ENCODE measurements at regions not wholly inside any gene's neighbourhood (a gene's known extent, or its start where the extent isn't known, plus 50 kb on each side); places are given as distances from the start of the nearest gene placed in this dataset.
A peak's percentile ranks its signal among the peaks of the same experiment; 100 is the strongest.

GRCh38 chr11:10920875-10921274 is 63.0 kb upstream of the ZBED5 start:
- Histone ChIP-seq H3K4me1 (no peaks in the 10 kb centered on the region), H3K4me3 (no peak overlapping the region), H3K27me3 (no peaks in the 10 kb centered on the region), H3K9me3 (no peaks in the 10 kb centered on the region), H3K27ac (no peak overlapping the region), H3K36me3 (no peaks in the 10 kb centered on the region)
- DNase-seq (ENCODE audit: extremely low spot score in 2 of 2), result no peak
- TF ChIP-seq POLR2A (IDR thresholded peaks at IDR 0.05) (no peak), CTCF (IDR thresholded peaks at IDR 0.05) (no peak), POLR2AphosphoS5 (IDR thresholded peaks at IDR 0.05; ENCODE audit: insufficient read depth in 1 of 2, low read depth in 1 of 2) (no peak)
- intact Hi-C loops (cut with DNase I), result no loop called here

GRCh38 chr11:10920205-10920604 is 62.4 kb upstream of the ZBED5 start:
- H3K4me1 ChIP-seq, result no peaks in the 10 kb centered on the region
- no peak overlapping the region for H3K27ac ChIP-seq
- no peaks in the 10 kb centered on the region for H3K9me3 ChIP-seq
- H3K27me3 ChIP-seq, result no peaks in the 10 kb centered on the region
- TF ChIP-seq POLR2A (IDR thresholded peaks at IDR 0.05) (no peak), CTCF (IDR thresholded peaks at IDR 0.05) (no peak), POLR2AphosphoS5 (IDR thresholded peaks at IDR 0.05; ENCODE audit: insufficient read depth in 1 of 2, low read depth in 1 of 2) (no peak)
- no peak for DNase-seq (ENCODE audit: extremely low spot score in 2 of 2)
- intact Hi-C loops (cut with DNase I), result no loop called here
- H3K36me3 ChIP-seq, result no peaks in the 10 kb centered on the region
- no peak overlapping the region for H3K4me3 ChIP-seq

- TF ChIP-seq POLR2AphosphoS5 (IDR thresholded peaks at IDR 0.05; ENCODE audit: insufficient read depth in 1 of 2, low read depth in 1 of 2), result no peak
- no peak for TF ChIP-seq CTCF (IDR thresholded peaks at IDR 0.05)
- no peak for TF ChIP-seq POLR2A (IDR thresholded peaks at IDR 0.05)
- H3K27ac ChIP-seq, result no peak overlapping the region
- no peak overlapping the region for H3K4me3 ChIP-seq
- intact Hi-C loops (cut with DNase I), result no loop called here
- no peaks in the 10 kb centered on the region for H3K9me3 ChIP-seq
- no peaks in the 10 kb centered on the region for H3K36me3 ChIP-seq
- DNase-seq (ENCODE audit: extremely low spot score in 2 of 2), result peak in 1 of 2 donors; percentile 6
- H3K4me1 ChIP-seq, result no peaks in the 10 kb centered on the region
- no peaks in the 10 kb centered on the region for H3K27me3 ChIP-seq
Observed at GRCh38 chr11:10918698-10919097, 60.8 kb upstream of the ZBED5 start.

- Histone ChIP-seq H3K36me3 (no peaks in the 10 kb centered on the region), H3K9me3 (no peaks in the 10 kb centered on the region), H3K4me1 (no peaks in the 10 kb centered on the region), H3K4me3 (no peak overlapping the region), H3K27me3 (no peaks in the 10 kb centered on the region), H3K27ac (no peak overlapping the region)
- intact Hi-C loops (cut with DNase I), result no loop called here
- no peak for DNase-seq (ENCODE audit: extremely low spot score in 2 of 2)
- TF ChIP-seq POLR2A (IDR thresholded peaks at IDR 0.05) (no peak), POLR2AphosphoS5 (IDR thresholded peaks at IDR 0.05; ENCODE audit: insufficient read depth in 1 of 2, low read depth in 1 of 2) (no peak), CTCF (IDR thresholded peaks at IDR 0.05) (no peak)
Observed at GRCh38 chr11:10918275-10918674, 60.4 kb upstream of the ZBED5 start.

GRCh38 chr11:10917802-10918201 is 59.9 kb upstream of the ZBED5 start:
- no peak for DNase-seq (ENCODE audit: extremely low spot score in 2 of 2)
- TF ChIP-seq POLR2AphosphoS5 (IDR thresholded peaks at IDR 0.05; ENCODE audit: insufficient read depth in 1 of 2, low read depth in 1 of 2), result no peak
- H3K27ac ChIP-seq, result no peak overlapping the region

GRCh38 chr11:10916665-10917064 is 58.8 kb upstream of the ZBED5 start:
- Histone ChIP-seq H3K27me3 (no peaks in the 10 kb centered on the region), H3K4me3 (no peak overlapping the region), H3K36me3 (no peaks in the 10 kb centered on the region), H3K27ac (no peak overlapping the region), H3K9me3 (no peaks in the 10 kb centered on the region), H3K4me1 (no peaks in the 10 kb centered on the region)
- no peak for DNase-seq (ENCODE audit: extremely low spot score in 2 of 2)
- TF ChIP-seq CTCF (IDR thresholded peaks at IDR 0.05), result no peak
- no peak for TF ChIP-seq POLR2AphosphoS5 (IDR thresholded peaks at IDR 0.05; ENCODE audit: insufficient read depth in 1 of 2, low read depth in 1 of 2)
- no peak for TF ChIP-seq POLR2A (IDR thresholded peaks at IDR 0.05)
- intact Hi-C loops (cut with DNase I), result no loop called here

More at GRCh38 chr11:10917802-10918201, 59.9 kb upstream of the ZBED5 start:
- no peaks in the 10 kb centered on the region for H3K9me3 ChIP-seq
- no peaks in the 10 kb centered on the region for H3K4me1 ChIP-seq
- H3K36me3 ChIP-seq, result no peaks in the 10 kb centered on the region
- H3K4me3 ChIP-seq, result no peak overlapping the region
- intact Hi-C loops (cut with DNase I), result no loop called here
- no peaks in the 10 kb centered on the region for H3K27me3 ChIP-seq

All from vagina (tissue), 2 donors.